Dendritic cell treated with granulocyte-macrophage colony-stimulating factor and Interleukin-4, amounts not matched to agents 40 ng/mL and 50 ng/mL, for 4 days (primary cell): ENCODE measurements at regions not wholly inside any gene's neighbourhood (a gene's known extent, or its start where the extent isn't known, plus 50 kb on each side); places are given as distances from the start of the nearest gene placed in this dataset.
"Not testable (repeated sequence)": the region's sequence is repeated elsewhere in the genome, so short reads cannot be mapped to it uniquely, and the experiment has no call there.

Experiments used
- H3K27ac Mint-ChIP-seq: one replicate; pipeline ENCODE4 v1.8.0; 2022; ENCODE audit warnings: mild to moderate bottlenecking, mixed read lengths
- H3K27me3 Mint-ChIP-seq: one replicate; pipeline ENCODE4 v1.8.0; 2022; ENCODE audit warnings: mild to moderate bottlenecking, mixed read lengths
- H3K36me3 Mint-ChIP-seq: one replicate; pipeline ENCODE4 v1.8.0; 2022; ENCODE audit warnings: low read depth, mixed read lengths
- H3K4me1 Mint-ChIP-seq: one replicate; pipeline ENCODE4 v1.8.0; 2022; ENCODE audit warnings: low read depth, mixed read lengths
- H3K4me3 Mint-ChIP-seq: one replicate; pipeline ENCODE4 v1.8.0; 2022; ENCODE audit warnings: mild to moderate bottlenecking, moderate library complexity, mixed read lengths
- H3K9me3 Mint-ChIP-seq: one replicate; pipeline ENCODE4 v1.8.0; 2022; ENCODE audit warnings: mixed read lengths
- intact Hi-C: fragments of 100-400 bp; cut with micrococcal nuclease; formaldehyde crosslinking; loops from one replicate; pipeline ENCODE4 v1.15.0; 2022

DNA sequence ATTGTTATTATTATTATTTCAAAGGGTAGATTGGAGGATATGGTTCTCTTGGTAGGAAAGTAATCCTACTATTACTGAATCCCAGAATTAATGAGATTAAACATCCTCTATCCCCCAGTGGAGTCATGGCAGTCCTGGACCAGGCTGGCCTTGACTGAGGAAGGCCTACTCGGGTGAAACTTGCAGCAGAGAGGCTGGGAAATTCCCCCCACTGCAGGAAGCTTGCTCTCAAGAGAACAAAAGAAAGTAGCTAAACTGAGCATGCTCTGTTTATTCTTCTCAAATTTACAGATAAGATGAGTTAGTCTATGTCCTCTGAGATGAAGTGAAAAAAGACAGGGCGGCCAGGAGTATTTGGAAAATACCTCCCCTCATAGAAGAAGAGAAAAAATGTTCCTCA is 233.9 kb upstream of the RPS23 start:
- H3K9me3 Mint-ChIP-seq: peaks cover 15% of the 10 kb centered on the region
- intact Hi-C loops: no loop called here
- H3K36me3 Mint-ChIP-seq: no peaks in the 10 kb centered on the region
- H3K4me3 Mint-ChIP-seq: no peak overlapping the region
- H3K4me1 Mint-ChIP-seq: no peaks in the 10 kb centered on the region
- H3K27ac Mint-ChIP-seq: no peak overlapping the region
- H3K27me3 Mint-ChIP-seq: no peaks in the 10 kb centered on the region

GRCh38 chr5:82511134-82511533 is 233.0 kb upstream of the RPS23 start:
- H3K4me1 Mint-ChIP-seq: no peaks in the 10 kb centered on the region
- H3K9me3 Mint-ChIP-seq: peaks cover 22% of the 10 kb centered on the region
- H3K36me3 Mint-ChIP-seq: no peaks in the 10 kb centered on the region
- H3K4me3 Mint-ChIP-seq: no peak overlapping the region
- intact Hi-C loops: no loop called here
- H3K27ac Mint-ChIP-seq: no peak overlapping the region
- H3K27me3 Mint-ChIP-seq: no peaks in the 10 kb centered on the region

- H3K4me3 Mint-ChIP-seq: no peak overlapping the region
- intact Hi-C loops: no loop called here
- peaks cover 22% of the 10 kb centered on the region for H3K9me3 Mint-ChIP-seq
- no peaks in the 10 kb centered on the region for H3K4me1 Mint-ChIP-seq
- no peak overlapping the region for H3K27ac Mint-ChIP-seq
- H3K36me3 Mint-ChIP-seq: no peaks in the 10 kb centered on the region
- H3K27me3 Mint-ChIP-seq: no peaks in the 10 kb centered on the region
These were observed 231.6 kb upstream of the RPS23 start for GRCh38 chr5:82509762-82510161.

DNA sequence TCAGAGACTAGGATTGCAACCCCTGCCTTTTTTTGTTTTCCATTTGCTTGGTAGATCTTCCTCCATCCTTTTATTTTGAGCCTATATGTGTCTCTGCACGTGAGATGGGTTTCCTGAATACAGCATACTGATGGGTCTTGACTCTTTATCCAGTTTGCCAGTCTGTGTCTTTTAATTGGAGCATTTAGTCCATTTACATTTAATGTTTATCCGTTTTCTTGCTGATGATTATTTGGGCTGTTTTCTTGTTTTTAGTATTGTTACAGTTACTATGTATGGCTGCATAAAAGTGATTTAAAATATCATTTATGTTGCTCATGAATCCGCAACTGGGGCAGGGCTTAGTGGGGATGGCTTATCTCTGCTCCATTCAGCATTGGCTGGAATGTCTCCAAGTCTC is 228.2 kb upstream of the RPS23 start:
- intact Hi-C loops: not testable (repeated sequence)

GRCh38 chr5:82499725-82500244 is 221.6 kb upstream of the RPS23 start:
- H3K27me3 Mint-ChIP-seq: no peaks in the 10 kb centered on the region
- no peaks in the 10 kb centered on the region for H3K9me3 Mint-ChIP-seq
- intact Hi-C loops: no loop called here
- H3K4me3 Mint-ChIP-seq: no peak overlapping the region
- H3K27ac Mint-ChIP-seq: no peak overlapping the region
- peaks cover 9% of the 10 kb centered on the region for H3K4me1 Mint-ChIP-seq
- H3K36me3 Mint-ChIP-seq: no peaks in the 10 kb centered on the region

More for the DNA sequence above, 228.2 kb upstream of the RPS23 start:
- H3K27ac Mint-ChIP-seq, H3K4me3 Mint-ChIP-seq, H3K27me3 Mint-ChIP-seq, H3K36me3 Mint-ChIP-seq, H3K4me1 Mint-ChIP-seq: not testable (repeated sequence)
- peaks cover 22% of the 10 kb centered on the region for H3K9me3 Mint-ChIP-seq

DNA sequence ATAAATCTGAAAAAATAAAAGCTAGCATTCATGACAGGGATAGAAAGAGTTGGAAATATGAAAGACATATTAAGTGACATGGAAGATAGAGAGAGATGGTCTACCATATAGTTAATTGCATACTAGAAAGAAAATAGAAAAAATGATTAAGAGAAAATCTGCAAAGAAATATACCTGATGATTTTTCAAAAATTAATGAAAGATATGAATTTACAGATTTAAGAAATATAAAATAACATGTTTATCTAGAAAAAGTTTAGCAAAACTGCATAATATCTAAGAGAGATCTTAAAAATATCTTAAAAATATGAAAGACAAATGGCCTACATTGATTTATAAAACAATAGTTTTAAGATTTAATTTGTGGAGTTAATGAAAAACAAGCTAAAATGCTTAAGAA is 219.1 kb upstream of the RPS23 start:
- Mint-ChIP-seq H3K4me3 (no peak overlapping the region), H3K27ac (no peak overlapping the region), H3K4me1 (peaks cover 9% of the 10 kb centered on the region), H3K36me3 (no peaks in the 10 kb centered on the region), H3K27me3 (no peaks in the 10 kb centered on the region), H3K9me3 (no peaks in the 10 kb centered on the region)
- intact Hi-C loops: no loop called here

GRCh38 chr5:82494942-82495341 is 216.8 kb upstream of the RPS23 start:
- no peak overlapping the region for H3K4me3 Mint-ChIP-seq
- no peaks in the 10 kb centered on the region for H3K9me3 Mint-ChIP-seq
- H3K4me1 Mint-ChIP-seq: peaks cover 9% of the 10 kb centered on the region
- intact Hi-C loops: no loop called here
- H3K27ac Mint-ChIP-seq: no peak overlapping the region
- no peaks in the 10 kb centered on the region for H3K36me3 Mint-ChIP-seq
- no peaks in the 10 kb centered on the region for H3K27me3 Mint-ChIP-seq

DNA sequence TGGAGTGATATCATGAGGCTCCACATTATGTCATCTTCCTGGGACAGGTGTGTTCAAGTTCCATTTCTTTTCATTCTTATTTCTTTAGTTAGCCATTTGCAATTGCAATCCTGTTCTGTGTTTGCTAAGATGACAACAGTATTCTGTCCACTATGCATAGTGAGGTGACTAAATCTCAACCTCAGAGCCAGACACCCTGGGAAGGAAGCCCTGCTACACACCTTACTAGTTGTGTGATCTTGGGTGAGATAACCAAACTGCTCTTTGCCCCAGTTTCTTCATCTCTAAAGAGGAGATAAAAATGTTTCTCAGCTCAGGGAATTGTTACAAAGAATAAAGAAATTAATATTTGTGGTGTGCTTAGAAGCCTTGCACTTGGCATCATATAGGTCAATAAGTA is 215.1 kb upstream of the RPS23 start:
- Mint-ChIP-seq H3K4me3 (no peak overlapping the region), H3K27me3 (peaks cover 2% of the 10 kb centered on the region), H3K4me1 (peaks cover 9% of the 10 kb centered on the region), H3K9me3 (no peaks in the 10 kb centered on the region), H3K36me3 (no peaks in the 10 kb centered on the region), H3K27ac (no peak overlapping the region)
- intact Hi-C loops: no loop called here

DNA sequence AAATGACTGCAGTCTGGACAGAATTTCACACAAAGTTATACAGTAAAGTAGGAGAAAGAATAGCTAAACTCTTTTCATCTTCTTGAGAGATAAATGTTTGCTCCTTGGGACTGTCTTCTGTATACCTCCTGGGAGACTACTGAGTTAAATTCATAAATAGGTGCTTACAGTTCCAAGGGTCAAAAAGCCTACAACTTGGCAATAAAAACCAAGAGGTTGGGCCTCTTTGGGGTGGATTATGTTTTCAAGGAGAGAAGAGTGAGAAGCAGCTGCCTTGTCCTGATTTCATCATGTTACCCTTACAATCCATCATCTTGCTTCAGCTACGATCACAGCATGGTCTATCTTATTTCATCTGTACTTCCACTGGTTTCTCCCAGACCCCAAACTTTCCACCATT is 213.2 kb upstream of the RPS23 start:
- no peak overlapping the region for H3K4me3 Mint-ChIP-seq
- peaks cover 2% of the 10 kb centered on the region for H3K27me3 Mint-ChIP-seq
- intact Hi-C loops: no loop called here
- H3K9me3 Mint-ChIP-seq: no peaks in the 10 kb centered on the region
- no peaks in the 10 kb centered on the region for H3K36me3 Mint-ChIP-seq
- H3K4me1 Mint-ChIP-seq: peaks cover 13% of the 10 kb centered on the region
- H3K27ac Mint-ChIP-seq: no peak overlapping the region

GRCh38 chr5:82489683-82490082 is 211.5 kb upstream of the RPS23 start:
- intact Hi-C loops: no loop called here
- no peak overlapping the region for H3K4me3 Mint-ChIP-seq
- H3K4me1 Mint-ChIP-seq: peaks cover 5% of the 10 kb centered on the region
- H3K36me3 Mint-ChIP-seq: no peaks in the 10 kb centered on the region
- H3K27me3 Mint-ChIP-seq: peaks cover 2% of the 10 kb centered on the region
- no peak overlapping the region for H3K27ac Mint-ChIP-seq
- H3K9me3 Mint-ChIP-seq: no peaks in the 10 kb centered on the region

- Mint-ChIP-seq H3K36me3 (no peaks in the 10 kb centered on the region), H3K4me3 (no peak overlapping the region), H3K27ac (no peak overlapping the region), H3K4me1 (peaks cover 5% of the 10 kb centered on the region), H3K27me3 (peaks cover 2% of the 10 kb centered on the region), H3K9me3 (no peaks in the 10 kb centered on the region)
- intact Hi-C loops: no loop called here
These were observed 209.0 kb upstream of the RPS23 start for GRCh38 chr5:82487131-82487530.

GRCh38 chr5:82480331-82480730 is 202.2 kb upstream of the RPS23 start:
- H3K27me3 Mint-ChIP-seq: no peaks in the 10 kb centered on the region
- intact Hi-C loops: no loop called here
- no peaks in the 10 kb centered on the region for H3K4me1 Mint-ChIP-seq

DNA sequence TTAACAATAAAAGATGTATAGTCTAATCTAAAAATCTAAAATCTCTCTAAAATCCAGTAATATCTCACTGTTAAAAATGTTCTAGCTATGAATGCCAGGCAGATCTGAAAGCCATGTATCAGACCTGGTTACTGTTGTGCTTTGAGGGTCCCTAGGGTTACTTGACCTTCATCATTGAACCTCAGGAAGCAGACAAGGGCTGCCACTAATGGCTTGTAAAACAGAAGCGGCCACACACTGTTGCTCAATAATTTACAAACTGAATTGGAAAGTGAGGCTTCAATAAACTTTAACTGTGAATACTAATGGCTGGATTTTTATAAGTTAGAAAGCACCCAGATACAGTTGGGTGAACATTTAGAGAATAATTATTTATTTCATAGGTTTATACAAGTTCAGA is 198.0 kb upstream of the RPS23 start:
- H3K27me3 Mint-ChIP-seq: no peaks in the 10 kb centered on the region
- H3K36me3 Mint-ChIP-seq: no peaks in the 10 kb centered on the region
- no peak overlapping the region for H3K27ac Mint-ChIP-seq
- H3K4me1 Mint-ChIP-seq: no peaks in the 10 kb centered on the region
- no peak overlapping the region for H3K4me3 Mint-ChIP-seq
- H3K9me3 Mint-ChIP-seq: no peaks in the 10 kb centered on the region
- intact Hi-C loops: no loop called here

More at GRCh38 chr5:82480331-82480730, 202.2 kb upstream of the RPS23 start:
- H3K4me3 Mint-ChIP-seq: no peak overlapping the region
- H3K27ac Mint-ChIP-seq: no peak overlapping the region
- no peaks in the 10 kb centered on the region for H3K9me3 Mint-ChIP-seq
- no peaks in the 10 kb centered on the region for H3K36me3 Mint-ChIP-seq

GRCh38 chr5:82473262-82473661 is 195.1 kb upstream of the RPS23 start:
- Mint-ChIP-seq H3K9me3 (no peaks in the 10 kb centered on the region), H3K27ac (no peak overlapping the region), H3K27me3 (no peaks in the 10 kb centered on the region), H3K4me1 (peaks cover 7% of the 10 kb centered on the region), H3K36me3 (no peaks in the 10 kb centered on the region), H3K4me3 (no peak overlapping the region)
- intact Hi-C loops: no loop called here

- H3K27ac Mint-ChIP-seq: no peak overlapping the region
- H3K4me3 Mint-ChIP-seq: no peak overlapping the region
- H3K27me3 Mint-ChIP-seq: no peaks in the 10 kb centered on the region
- peaks cover 7% of the 10 kb centered on the region for H3K4me1 Mint-ChIP-seq
- H3K36me3 Mint-ChIP-seq: no peaks in the 10 kb centered on the region
- intact Hi-C loops: no loop called here
- no peaks in the 10 kb centered on the region for H3K9me3 Mint-ChIP-seq
These were observed 192.2 kb upstream of the RPS23 start for GRCh38 chr5:82470185-82470994.
